HG02981 (cell line): ENCODE measurements at regions not wholly inside any gene's neighbourhood (a gene's known extent, or its start where the extent isn't known, plus 50 kb on each side); places are given as distances from the start of the nearest gene placed in this dataset.
"Not testable (repeated sequence)": the region's sequence is repeated elsewhere in the genome, so short reads cannot be mapped to it uniquely, and the experiment has no call there.

ENCODE experiments used
- ATAC-seq: cut with Tn5 transposase; IDR thresholded peaks from one replicate; pipeline ENCODE4 v1.9.1; 2021; ENCODE audit warnings: mild to moderate bottlenecking, moderate library complexity; ENCODE audit not compliant: unreplicated experiment

DNA sequence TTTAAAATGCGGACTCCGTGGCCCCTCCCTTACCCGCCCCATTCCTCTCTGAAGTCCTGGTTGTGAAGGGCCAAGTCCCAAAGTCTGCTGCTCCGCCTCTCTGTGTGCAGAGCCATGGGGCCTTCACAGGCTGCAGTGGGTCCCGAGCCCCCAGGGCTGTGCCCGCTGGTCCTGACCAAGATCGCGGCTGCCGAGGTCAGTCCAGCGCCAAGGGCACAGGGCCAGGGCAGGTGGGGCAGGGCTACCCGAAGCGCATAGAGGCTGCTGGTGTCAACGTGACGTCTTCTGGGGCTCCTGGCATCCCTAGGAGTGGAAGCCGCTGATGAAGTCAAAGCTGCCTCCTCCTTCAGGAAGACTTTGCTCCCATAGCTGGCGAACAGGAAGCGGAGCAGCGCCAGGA, 858.8 kb downstream of the TUBA3C start:
- ATAC-seq, result not testable (repeated sequence)

DNA sequence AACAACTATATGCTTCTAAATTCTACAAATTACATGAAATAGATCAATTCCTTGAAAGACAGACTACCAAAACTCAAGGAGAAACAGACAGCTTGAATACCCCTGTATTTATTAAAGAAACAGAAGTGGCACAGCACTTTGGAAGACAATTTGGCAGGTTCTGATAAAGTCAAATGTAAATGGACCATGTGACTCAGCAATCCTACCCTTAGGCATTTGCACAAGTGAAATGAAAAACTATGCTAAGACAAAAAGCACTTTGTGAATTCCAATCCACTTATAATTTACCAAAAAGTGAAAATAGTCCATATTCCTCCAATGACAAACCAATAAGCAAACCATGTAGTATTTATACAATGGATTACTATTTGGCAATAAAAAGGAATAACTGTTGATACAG, 862.0 kb downstream of the TUBA3C start:
- not testable (repeated sequence) for ATAC-seq

DNA sequence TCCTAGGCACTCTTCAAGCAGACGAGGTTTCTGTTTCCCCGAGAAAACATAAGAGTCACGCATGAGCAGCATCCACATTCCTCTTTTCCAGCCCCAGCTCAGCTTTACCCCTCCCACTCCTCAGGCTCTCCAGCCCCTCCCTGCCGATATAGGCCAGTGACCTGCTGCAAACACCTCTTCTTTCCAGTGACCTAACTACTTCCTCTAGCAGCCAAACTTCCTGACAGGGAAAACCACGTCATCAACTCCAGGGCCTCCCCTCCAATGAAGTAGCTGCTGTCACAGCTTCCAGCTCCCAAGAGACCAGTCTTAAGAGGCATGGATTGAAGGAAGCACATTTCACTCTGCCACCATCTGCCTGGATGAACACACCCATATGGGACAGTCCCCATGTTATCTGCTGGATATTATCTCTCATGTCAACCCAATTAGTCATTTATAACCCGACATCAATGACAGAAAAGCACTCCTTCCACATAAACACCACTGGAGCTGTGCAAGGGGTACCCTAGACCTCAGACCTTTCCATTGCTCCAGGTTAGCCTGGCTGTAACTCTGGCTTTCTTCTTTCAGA, 878.3 kb downstream of the TUBA3C start:
- ATAC-seq, result not testable (repeated sequence)

DNA sequence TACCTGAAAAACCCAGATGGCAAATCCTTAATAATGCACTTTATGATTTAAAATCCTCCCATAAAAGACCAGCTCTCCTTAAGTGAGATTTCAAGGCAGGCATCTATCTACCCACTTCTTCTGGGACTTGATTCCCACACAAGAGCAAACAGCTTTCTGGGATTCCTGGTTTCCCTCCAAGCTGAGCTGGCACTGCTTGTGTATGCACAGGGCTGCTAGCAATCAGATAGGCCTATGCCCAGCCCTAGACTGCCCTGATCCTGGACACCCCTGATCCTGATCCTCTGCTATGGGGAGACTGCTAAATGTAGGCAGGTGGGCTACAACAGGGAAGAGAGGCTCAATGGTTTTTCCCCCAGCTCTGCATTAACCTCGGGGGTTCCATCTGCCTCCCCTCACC, 880.7 kb downstream of the TUBA3C start:
- not testable (repeated sequence) for ATAC-seq

DNA sequence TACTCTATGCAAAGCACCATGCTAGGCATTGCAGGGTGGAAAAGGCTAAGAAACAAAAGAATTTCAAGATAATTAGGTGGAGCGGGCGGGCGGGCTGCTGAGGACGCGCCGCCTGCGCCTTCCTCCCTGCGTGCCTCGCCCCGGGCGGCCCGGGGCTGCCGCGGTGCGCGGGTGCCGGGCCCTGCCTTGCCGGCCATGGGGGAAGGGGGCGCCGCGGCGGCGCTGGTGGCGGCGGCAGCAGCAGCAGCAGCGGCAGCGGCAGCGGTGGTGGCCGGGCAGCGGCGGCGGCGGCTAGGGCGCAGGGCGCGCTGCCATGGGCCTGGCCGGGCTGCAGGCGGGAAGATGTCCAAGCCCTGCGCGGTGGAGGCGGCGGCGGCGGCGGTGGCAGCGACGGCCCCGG, 884.3 kb downstream of the TUBA3C start:
- not testable (repeated sequence) for ATAC-seq

- not testable (repeated sequence) for ATAC-seq
Observed at GRCh38 chr13:18296617-18297016, 885.0 kb downstream of the TUBA3C start.

- not testable (repeated sequence) for ATAC-seq
Observed at GRCh38 chr13:18294311-18294710, 887.3 kb downstream of the TUBA3C start.

- not testable (repeated sequence) for ATAC-seq
Observed at GRCh38 chr13:18286848-18287247, 894.8 kb downstream of the TUBA3C start.

- ATAC-seq, result not testable (repeated sequence)
Observed at GRCh38 chr13:18285663-18286062, 896.0 kb downstream of the TUBA3C start.

DNA sequence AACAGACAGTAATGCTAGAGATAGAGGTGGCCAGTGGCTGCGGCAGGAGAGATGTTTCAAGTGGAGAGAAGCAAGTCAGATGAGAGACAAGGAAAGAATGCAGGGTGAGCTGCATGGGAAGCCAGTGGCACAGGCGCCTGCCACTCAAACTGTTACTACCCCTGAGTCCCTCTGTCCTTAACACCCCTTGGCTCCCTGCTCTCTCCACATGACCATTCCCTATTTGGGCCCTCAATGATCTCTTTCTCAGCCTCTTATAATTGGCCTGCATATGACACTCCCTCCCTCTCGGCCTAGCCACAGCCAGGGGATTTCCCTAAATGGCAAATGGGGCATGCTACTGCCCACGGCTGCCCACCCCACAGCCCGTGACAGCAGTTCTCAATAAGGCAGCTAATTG, 897.6 kb downstream of the TUBA3C start:
- not testable (repeated sequence) for ATAC-seq

DNA sequence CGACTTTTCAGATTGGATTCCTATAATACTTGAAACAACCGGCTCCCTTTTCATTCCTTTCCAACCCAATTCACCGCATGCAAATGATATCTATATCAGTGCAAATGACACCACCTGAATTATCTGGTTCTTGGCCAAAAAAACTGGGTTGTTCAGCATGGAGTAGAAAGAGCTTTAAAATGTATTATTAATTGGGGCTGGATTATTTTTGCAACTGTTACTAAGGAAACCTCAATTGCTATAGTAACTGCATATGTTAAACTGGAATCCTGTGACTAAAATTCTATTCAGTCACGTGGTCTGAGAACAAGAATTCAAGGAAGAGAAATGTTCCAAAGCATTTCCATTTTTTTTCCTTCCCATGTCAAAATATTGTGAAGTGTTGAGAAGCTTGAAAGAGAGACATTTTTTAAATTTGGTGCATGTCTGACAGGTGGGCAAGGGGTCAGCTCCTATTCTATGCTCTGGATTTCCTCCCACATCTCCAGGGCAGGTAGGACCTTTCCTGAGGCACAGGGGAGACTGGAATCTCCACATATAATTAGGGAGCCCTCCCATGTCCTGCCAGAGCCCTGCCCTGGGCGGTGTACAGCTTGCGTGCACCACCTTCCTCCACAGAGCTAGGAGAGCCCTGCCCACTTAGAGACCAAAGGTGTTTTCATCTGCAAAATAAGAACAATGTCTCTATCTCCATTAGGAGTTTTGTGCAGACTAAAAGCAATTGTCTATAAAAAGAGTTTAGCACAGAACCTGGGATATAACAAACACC, 899.6 kb downstream of the TUBA3C start:
- not testable (repeated sequence) for ATAC-seq

GRCh38 chr13:18280904-18281828, 900.5 kb downstream of the TUBA3C start:
- not testable (repeated sequence) for ATAC-seq

- ATAC-seq, result not testable (repeated sequence)
Observed at GRCh38 chr13:18279971-18280370, 901.7 kb downstream of the TUBA3C start.

DNA sequence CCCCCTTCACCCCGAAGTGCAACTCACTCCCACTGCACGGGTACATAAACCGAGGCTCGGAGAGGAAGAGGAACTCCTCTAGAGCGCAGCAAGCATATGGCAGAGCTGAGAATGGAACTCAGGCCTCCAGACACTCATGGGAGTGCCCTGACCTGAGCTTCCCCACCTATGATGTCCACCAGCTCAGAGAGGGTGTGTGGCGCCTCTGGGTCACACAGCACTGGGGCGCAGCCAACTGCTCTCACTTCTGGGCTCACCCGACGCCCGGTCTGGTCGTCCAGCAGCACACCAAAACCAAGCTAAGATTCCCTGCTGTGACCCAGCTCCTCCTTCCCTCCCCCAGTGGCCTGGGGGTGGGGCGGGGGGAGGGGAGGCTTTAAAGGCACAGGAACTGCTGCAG, 904.3 kb downstream of the TUBA3C start:
- ATAC-seq, result not testable (repeated sequence)

GRCh38 chr13:18276280-18276679, 905.3 kb downstream of the TUBA3C start:
- ATAC-seq, result not testable (repeated sequence)

- not testable (repeated sequence) for ATAC-seq
Observed at GRCh38 chr13:18273785-18274514, 907.7 kb downstream of the TUBA3C start.

DNA sequence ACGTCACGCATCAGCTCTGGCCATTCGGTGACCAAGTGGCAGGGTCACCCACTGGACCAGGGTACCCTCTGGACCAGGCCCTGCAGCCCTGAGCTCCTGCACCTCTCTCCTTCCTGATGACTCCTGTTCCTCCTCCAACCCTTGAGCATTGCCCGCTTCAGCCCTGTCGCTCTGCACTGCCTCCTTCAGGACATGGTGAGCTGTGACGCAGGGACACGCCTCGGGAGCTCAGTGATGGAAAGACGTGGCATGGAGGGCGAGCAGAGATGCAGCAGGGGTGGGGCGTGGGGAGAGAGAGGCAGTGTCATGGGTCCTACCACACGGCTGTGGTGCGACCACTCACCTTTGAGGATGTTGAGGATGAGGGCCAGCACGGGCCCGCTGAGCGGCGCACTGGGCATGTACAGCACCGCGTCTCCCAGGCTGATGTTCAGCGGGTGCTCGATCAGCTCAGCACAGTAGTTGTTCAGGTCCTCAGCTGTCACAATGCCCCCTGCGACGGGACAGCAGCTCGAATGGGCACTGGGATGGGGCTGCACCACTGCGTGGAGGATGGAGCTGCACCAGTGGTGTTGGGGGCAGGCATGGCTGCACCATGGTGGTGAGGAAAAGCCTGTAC, 922.7 kb downstream of the TUBA3C start:
- ATAC-seq, result not testable (repeated sequence)

DNA sequence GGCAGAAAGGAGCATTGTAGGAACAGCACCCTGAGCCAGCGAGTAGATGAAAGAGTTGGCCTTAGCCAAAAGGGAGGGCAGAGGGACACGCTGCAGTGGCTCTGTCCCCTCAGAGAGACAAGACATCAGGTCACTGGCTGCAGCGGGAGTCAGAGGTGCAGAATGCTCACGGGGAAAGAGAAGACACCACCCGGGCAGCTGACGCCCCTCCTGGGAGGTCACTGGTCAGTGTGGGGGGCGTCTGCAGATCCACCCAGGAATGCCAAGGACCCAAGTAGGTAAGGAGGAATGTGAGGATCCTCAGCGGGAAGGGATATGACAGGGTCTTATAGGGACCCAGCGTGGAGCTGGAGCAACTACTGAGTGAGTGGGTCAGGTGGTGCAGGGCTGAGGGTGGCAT, 923.9 kb downstream of the TUBA3C start:
- ATAC-seq, result not testable (repeated sequence)

GRCh38 chr13:18252848-18253247, 928.8 kb downstream of the TUBA3C start:
- ATAC-seq, result not testable (repeated sequence)
